ENCODE measurements at regions not wholly inside any gene's neighbourhood (a gene's known extent, or its start where the extent isn't known, plus 50 kb on each side); places are given as distances from the start of the nearest gene placed in this dataset.

DNA sequence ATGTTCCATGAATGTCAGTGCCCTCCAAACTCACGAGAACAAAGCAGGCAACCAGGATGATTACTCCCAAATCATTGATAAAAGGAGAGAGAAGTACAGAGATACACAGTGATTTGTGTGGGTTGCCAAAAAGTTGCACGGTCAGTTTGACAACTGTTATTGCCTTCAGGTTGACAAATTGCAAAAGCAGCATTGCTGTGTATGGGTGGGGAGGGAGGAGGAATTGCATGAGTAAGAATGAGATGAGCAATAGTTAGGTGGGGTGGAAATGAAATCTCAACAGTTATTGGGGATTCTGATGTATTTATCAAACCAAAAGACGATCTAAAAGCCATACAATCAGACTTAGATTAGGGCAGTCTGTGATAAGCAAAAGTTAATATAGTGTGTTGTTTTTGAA lies 93.7 kb downstream of the NTMT2 start (continued):
- no peak for TF ChIP-seq TAF7 (optimal IDR thresholded peaks at IDR 0.05; ENCODE audit: borderline replicate concordance, low read depth, low read length)
- no peak for TF ChIP-seq POLR2A (IDR thresholded peaks at IDR 0.05; ENCODE audit: control extremely low read depth in 1 of 2, low read depth in 2 of 2, low read length in 2 of 2)
- TF ChIP-seq TAF1 (IDR thresholded peaks at IDR 0.05; ENCODE audit: low read depth, low read length): no peak

All from H1 (cell line).